A673 (cell line): ENCODE measurements at regions not wholly inside any gene's neighbourhood (a gene's known extent, or its start where the extent isn't known, plus 50 kb on each side); places are given as distances from the start of the nearest gene placed in this dataset.

Experiments used
- BruUV-seq: library from RNA; stranded (reverse); fragments of 400-500 nt; replicated peaks from 2 replicates; lab custom pipeline; 2021; lab: Mats Ljungman, UMichigan
- CTCF ChIA-PET: fragments of 300-600 bp; sonication (Branson Sonifier 250); formaldehyde crosslinking; loops from one replicate; lab custom pipeline; 2022; ENCODE audit warnings: antibody characterized with exemption; lab: Charles Lee
- POLR2A ChIA-PET: fragments of 300-600 bp; sonication (Branson Sonifier 250); formaldehyde crosslinking; loops from one replicate; lab custom pipeline; 2022; ENCODE audit warnings: antibody characterized with exemption; ENCODE audit not compliant: low non-redundant PET; lab: Charles Lee
- DNase-seq: peaks from one replicate; pipeline ENCODE4 v3.0.0-alpha.2; 2015; ENCODE audit warnings: low spot score
- H3K27ac ChIP-seq: fragments of 200-600 bp; sonication (generic); 2 replicates; pipeline ENCODE4 v1.5.1; 2016; ENCODE audit warnings: mixed run types, low read depth, mild to moderate bottlenecking, mixed read lengths, antibody characterized with exemption, low read length; ENCODE audit not compliant: poor library complexity, severe bottlenecking
- H3K27me3 ChIP-seq: fragments of 200-600 bp; sonication (generic); replicated peaks from 2 replicates; pipeline ENCODE4 v1.6.1; 2017; ENCODE audit warnings: mixed run types, low read depth, mild to moderate bottlenecking, mixed read lengths, antibody characterized with exemption, low read length; ENCODE audit not compliant: insufficient read depth, poor library complexity
- H3K36me3 ChIP-seq: fragments of 200-600 bp; sonication (generic); 2 replicates; pipeline ENCODE4 v1.6.1; 2016; ENCODE audit warnings: mixed run types, mild to moderate bottlenecking, mixed read lengths, antibody characterized with exemption, low read length; ENCODE audit not compliant: insufficient read depth, poor library complexity, severe bottlenecking
- H3K4me1 ChIP-seq: fragments of 200-600 bp; sonication (generic); 2 replicates; pipeline ENCODE4 v1.6.1; 2017; ENCODE audit warnings: mixed run types, mild to moderate bottlenecking, mixed read lengths, antibody characterized with exemption, low read length; ENCODE audit not compliant: insufficient read depth, poor library complexity, severe bottlenecking
- H3K4me3 ChIP-seq: fragments of 200-600 bp; sonication (generic); 2 replicates; pipeline ENCODE4 v1.5.1; 2016; ENCODE audit warnings: low read depth, mixed run types, mild to moderate bottlenecking, mixed read lengths, low read length; ENCODE audit not compliant: poor library complexity, severe bottlenecking
- H3K9me3 ChIP-seq: fragments of 200-600 bp; sonication (generic); 2 replicates; pipeline ENCODE4 v1.6.1; 2016; ENCODE audit warnings: mixed run types, low read depth, mild to moderate bottlenecking, mixed read lengths, antibody characterized with exemption, low read length; ENCODE audit not compliant: poor library complexity, severe bottlenecking
- EZH2 ChIP-seq: fragments of 200-600 bp; sonication (generic); IDR thresholded peaks from 2 replicates; pipeline ENCODE4 v1.6.1; 2017; ENCODE audit warnings: borderline replicate concordance, low read depth, mild to moderate bottlenecking, mixed read lengths, antibody characterized with exemption, low read length; ENCODE audit not compliant: poor library complexity, severe bottlenecking
- intact Hi-C: fragments of 100-400 bp; cut with micrococcal nuclease; formaldehyde crosslinking; loops from one replicate; pipeline ENCODE4 v1.10.0; 2022; ENCODE audit not compliant: unreplicated experiment
- TF ChIP-seq, protein P1 (sequence below): fragments of 300-800, 200-600 bp; sonication (generic); conservative IDR thresholded peaks from 2 replicates; pipeline ENCODE4 v1.5.1; 2017; ENCODE audit warnings: low read depth, mild to moderate bottlenecking, antibody characterized with exemption, low read length, moderate library complexity, mixed read lengths

DNA sequence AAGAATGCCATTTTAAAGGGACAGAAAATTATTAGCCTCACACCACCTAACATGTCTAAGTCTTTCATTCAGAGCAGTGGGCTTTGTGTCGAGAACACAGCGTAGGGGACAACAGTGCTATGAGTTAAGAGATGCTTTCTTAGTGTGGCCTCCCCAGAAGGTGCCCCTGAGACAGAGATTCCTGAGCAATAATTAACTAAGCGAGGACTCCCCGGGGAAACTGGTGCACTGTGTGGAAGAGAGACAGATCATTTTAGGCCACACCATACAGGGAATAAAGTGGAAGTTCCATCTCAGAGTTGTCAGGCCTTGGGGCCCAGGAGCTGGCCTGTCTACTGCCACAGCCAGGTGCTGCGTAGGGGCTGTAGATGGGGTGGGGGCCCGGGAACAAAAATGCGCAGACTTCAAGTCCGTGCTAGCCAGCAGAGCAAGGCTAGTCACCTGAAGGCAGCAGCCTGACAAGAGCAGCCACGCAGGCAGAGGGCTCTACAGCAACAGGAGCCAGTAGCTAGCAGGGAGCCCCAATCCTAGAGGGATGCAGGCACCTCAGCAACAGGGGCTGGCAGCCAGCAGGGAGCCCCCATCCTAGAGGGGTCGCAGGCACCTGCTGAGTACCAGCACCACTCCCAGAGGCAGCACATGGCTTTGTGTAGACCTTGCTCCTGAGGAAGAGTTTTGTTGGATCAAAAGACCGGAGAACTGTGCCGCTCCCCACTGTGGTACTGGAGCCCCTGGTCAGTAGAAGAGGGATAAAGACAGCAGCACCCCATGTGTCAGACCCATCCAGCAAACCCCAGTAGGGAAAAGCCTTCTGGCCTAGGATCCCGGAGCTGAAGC is 63.0 kb upstream of the NXT1 start:
- Histone ChIP-seq H3K9me3 (no peaks in the 10 kb centered on the region), H3K27ac (no peak overlapping the region), H3K36me3 (no peaks in the 10 kb centered on the region), H3K4me3 (no peak overlapping the region), H3K27me3 (peaks cover 14% of the 10 kb centered on the region), H3K4me1 (no peaks in the 10 kb centered on the region)
- POLR2A ChIA-PET, result no interaction called here
- DNase-seq, result no peak
- CTCF ChIA-PET, result no interaction called here
- BruUV-seq, result no TSS peak
- intact Hi-C loops, result no loop called here
- TF ChIP-seq EZH2, result no peak

GRCh38 chr20:23286346-23286745 is 64.2 kb upstream of the NXT1 start:
- intact Hi-C loops, result no loop called here
- Histone ChIP-seq H3K27me3 (peaks cover 14% of the 10 kb centered on the region), H3K9me3 (no peaks in the 10 kb centered on the region), H3K4me3 (no peak overlapping the region), H3K36me3 (no peaks in the 10 kb centered on the region), H3K4me1 (no peaks in the 10 kb centered on the region), H3K27ac (no peak overlapping the region)
- TF ChIP-seq, protein P1, sequence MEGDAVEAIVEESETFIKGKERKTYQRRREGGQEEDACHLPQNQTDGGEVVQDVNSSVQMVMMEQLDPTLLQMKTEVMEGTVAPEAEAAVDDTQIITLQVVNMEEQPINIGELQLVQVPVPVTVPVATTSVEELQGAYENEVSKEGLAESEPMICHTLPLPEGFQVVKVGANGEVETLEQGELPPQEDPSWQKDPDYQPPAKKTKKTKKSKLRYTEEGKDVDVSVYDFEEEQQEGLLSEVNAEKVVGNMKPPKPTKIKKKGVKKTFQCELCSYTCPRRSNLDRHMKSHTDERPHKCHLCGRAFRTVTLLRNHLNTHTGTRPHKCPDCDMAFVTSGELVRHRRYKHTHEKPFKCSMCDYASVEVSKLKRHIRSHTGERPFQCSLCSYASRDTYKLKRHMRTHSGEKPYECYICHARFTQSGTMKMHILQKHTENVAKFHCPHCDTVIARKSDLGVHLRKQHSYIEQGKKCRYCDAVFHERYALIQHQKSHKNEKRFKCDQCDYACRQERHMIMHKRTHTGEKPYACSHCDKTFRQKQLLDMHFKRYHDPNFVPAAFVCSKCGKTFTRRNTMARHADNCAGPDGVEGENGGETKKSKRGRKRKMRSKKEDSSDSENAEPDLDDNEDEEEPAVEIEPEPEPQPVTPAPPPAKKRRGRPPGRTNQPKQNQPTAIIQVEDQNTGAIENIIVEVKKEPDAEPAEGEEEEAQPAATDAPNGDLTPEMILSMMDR, result no peak
- TF ChIP-seq EZH2, result no peak
- BruUV-seq, result no TSS peak
- ChIA-PET CTCF (no interaction called here), POLR2A (no interaction called here)
- no peak for DNase-seq

DNA sequence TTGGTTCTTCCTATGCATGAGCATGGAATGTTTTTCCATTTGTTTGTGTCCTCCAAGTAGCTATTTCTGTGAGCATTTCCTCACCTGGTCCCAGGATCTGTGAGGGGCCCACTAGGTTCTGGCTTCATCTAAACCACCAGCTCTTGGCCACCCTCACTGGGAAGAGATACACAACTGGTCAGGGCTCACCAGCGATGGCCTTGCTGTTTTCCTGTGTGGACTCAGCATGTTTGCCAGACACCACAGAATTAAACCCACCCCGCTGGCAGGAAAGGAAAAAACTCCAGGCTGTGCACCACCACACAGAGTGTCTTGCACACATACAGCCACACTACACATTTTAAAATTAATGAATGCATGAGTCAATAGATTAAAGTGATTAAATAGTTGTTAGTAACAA is 65.1 kb upstream of the NXT1 start:
- Histone ChIP-seq H3K9me3 (no peaks in the 10 kb centered on the region), H3K27me3 (peaks cover 10% of the 10 kb centered on the region), H3K27ac (no peak overlapping the region), H3K4me3 (no peak overlapping the region), H3K4me1 (no peaks in the 10 kb centered on the region), H3K36me3 (no peaks in the 10 kb centered on the region)
- POLR2A ChIA-PET, result no interaction called here
- TF ChIP-seq, protein P1, result no peak
- TF ChIP-seq EZH2, result no peak
- no TSS peak for BruUV-seq
- intact Hi-C loops, result no loop called here
- CTCF ChIA-PET, result interaction anchor here (0.6 kb wide), 1 partner anchor 594 kb away, joined by 3 read pairs; no protein-coding TSS in a partner anchor
- no peak for DNase-seq

- no peaks in the 10 kb centered on the region for H3K9me3 ChIP-seq
- no peak for TF ChIP-seq EZH2
- TF ChIP-seq, protein P1, result no peak
- DNase-seq, result no peak
- H3K27ac ChIP-seq, result no peak overlapping the region
- no peak overlapping the region for H3K4me3 ChIP-seq
- no peaks in the 10 kb centered on the region for H3K27me3 ChIP-seq
- H3K4me1 ChIP-seq, result no peaks in the 10 kb centered on the region
- POLR2A ChIA-PET, result no interaction called here
- intact Hi-C loops, result no loop called here
- no peaks in the 10 kb centered on the region for H3K36me3 ChIP-seq
- no TSS peak for BruUV-seq
- CTCF ChIA-PET, result no interaction called here
Measured at GRCh38 chr20:23284009-23284408, 66.6 kb upstream of the NXT1 start.
